Testis (tissue), 2 donors: ENCODE measurements at regions not wholly inside any gene's neighbourhood (a gene's known extent, or its start where the extent isn't known, plus 50 kb on each side); places are given as distances from the start of the nearest gene placed in this dataset.

Experiments used
- DNase-seq: peaks from one replicate; pipeline ENCODE4 v3.0.0-alpha.2; 2019
- H3K27ac ChIP-seq, 2 donors: fragments of 200-600 bp; sonication (generic); one replicate each; pipeline ENCODE4 v1.5.1; 2019
- H3K27me3 ChIP-seq: fragments of 200-600 bp; sonication (generic); one replicate; pipeline ENCODE4 v1.5.1; 2019
- H3K36me3 ChIP-seq: fragments of 200-600 bp; sonication (generic); one replicate; pipeline ENCODE4 v1.5.1; 2017; ENCODE audit warnings: low read depth; ENCODE audit errors: missing control alignments
- H3K4me1 ChIP-seq: fragments of 200-600 bp; sonication (generic); one replicate; pipeline ENCODE4 v1.5.1; 2019
- H3K4me3 ChIP-seq, 2 donors: fragments of 200-600 bp; sonication (generic); one replicate each; pipeline ENCODE4 v1.5.1; 2017 to 2019
- H3K9me3 ChIP-seq: fragments of 200-600 bp; sonication (generic); one replicate; pipeline ENCODE4 v1.5.1; 2017
- CTCF ChIP-seq, 3 experiments: fragments of 450-650 bp in 2 of 3; fragments of 200-600 bp in 1 of 3; sonication (generic) in 1 of 3; IDR thresholded peaks; one replicate each; pipeline ENCODE4 v1.5.1; 2016 to 2019; ENCODE audit warnings: antibody characterized with exemption in 3 of 3, mild to moderate bottlenecking in 2 of 3, moderate library complexity in 1 of 3
- POLR2A ChIP-seq: fragments of 450-650 bp; IDR thresholded peaks from one replicate; pipeline ENCODE4 v1.6.1; 2017; ENCODE audit warnings: antibody characterized with exemption, mild to moderate bottlenecking, moderate library complexity
- WGBS, 2 donors: methylation state at CpG; one replicate each; pipeline ENCODE4 v1.1.5; 2018; 5-methylcytosine and 5-hydroxymethylcytosine counted together
- intact Hi-C: fragments of 100-400 bp; cut with DNase I; formaldehyde crosslinking; loops from one replicate; pipeline ENCODE4 v1.15.1; 2023; ENCODE audit warnings: low total_unique reads

DNA sequence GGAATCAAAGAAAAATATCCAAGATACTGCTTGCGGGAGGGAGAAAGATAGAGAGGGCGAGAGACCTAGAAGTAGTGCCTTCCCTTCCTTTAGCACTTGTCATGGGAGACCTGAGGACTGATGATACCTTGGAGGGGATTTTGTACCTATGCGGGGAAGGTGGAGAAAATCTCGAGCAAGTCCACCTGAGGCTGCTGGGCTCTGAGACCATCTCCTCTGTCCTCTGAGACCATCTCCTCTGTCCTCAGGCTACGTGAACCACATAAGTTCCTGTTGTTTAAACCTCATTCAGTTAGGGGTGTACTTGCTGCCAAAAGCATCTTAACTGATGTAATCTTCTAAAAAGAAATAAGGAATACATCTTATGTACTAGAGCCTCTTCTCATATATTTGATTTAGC lies 164.9 kb downstream of the NR2F2 start:
- Histone ChIP-seq H3K27ac (no peak overlapping the region), H3K9me3 (no peaks in the 10 kb centered on the region), H3K4me3 (no peak overlapping the region), H3K4me1 (no peaks in the 10 kb centered on the region), H3K36me3 (no peaks in the 10 kb centered on the region), H3K27me3 (no peaks in the 10 kb centered on the region)
- DNase-seq, result no peak
- whole genome bisulfite sequencing, 2 donors, result 92 to 95% methylated on average over 5 of the region's 5 CpGs
- TF ChIP-seq POLR2A (no peak), CTCF (IDR thresholded peaks at IDR 0.05) (no peak)
- intact Hi-C loops, result no loop called here

DNA sequence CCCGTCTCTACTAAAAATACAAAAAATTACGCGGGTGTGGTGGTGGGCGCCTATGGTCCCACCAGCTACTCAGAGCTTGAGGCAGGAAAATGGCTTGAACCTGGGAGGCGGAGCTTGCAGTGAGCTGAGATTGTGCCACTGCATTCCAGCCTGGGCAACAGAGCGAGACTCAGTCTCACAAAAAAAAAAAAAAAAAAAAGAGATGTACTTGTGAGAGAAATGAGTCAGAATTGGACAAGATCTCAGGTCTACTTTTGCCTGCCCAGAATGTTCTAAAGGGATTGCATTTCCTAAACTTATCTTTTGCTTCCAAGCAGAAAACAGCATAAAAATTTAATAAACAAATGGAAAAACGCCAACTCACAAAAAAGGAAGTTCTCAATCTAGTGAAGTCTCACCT lies 167.5 kb downstream of the NR2F2 start:
- H3K27me3 ChIP-seq, result no peaks in the 10 kb centered on the region
- H3K4me1 ChIP-seq, result no peaks in the 10 kb centered on the region
- 87 to 94% methylated on average over 7 of the region's 7 CpGs for WGBS, 2 donors
- intact Hi-C loops, result no loop called here
- no peak overlapping the region for H3K4me3 ChIP-seq
- no peaks in the 10 kb centered on the region for H3K36me3 ChIP-seq
- no peak overlapping the region for H3K27ac ChIP-seq
- DNase-seq, result no peak
- no peaks in the 10 kb centered on the region for H3K9me3 ChIP-seq
- TF ChIP-seq POLR2A (no peak), CTCF (IDR thresholded peaks at IDR 0.05) (no peak)

DNA sequence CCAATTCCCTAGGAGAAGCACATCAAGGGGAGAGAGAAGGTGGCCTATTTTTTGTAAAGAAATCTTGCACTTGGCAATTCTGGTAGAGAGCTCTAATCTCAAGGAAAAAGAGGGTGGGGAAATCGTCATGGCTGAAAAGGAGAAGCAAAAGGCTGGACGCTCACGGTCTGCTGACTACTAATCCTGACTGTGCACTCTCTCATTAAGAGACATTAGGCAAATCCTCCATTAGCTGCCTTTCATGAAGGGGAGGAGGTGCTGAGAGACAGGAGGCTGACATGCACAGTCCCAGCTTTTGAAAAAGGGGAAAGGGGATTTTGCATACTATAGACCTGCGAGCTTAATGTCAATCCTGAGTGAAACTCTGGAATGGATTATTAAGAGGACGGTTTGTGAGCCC lies 170.0 kb downstream of the NR2F2 start:
- H3K4me1 ChIP-seq, result no peaks in the 10 kb centered on the region
- WGBS, 2 donors, result 83 to 90% methylated on average over 5 of the region's 5 CpGs
- H3K27me3 ChIP-seq, result no peaks in the 10 kb centered on the region
- TF ChIP-seq CTCF (IDR thresholded peaks at IDR 0.05) (no peak), POLR2A (no peak)
- H3K27ac ChIP-seq, result no peak overlapping the region
- intact Hi-C loops, result no loop called here
- H3K36me3 ChIP-seq, result no peaks in the 10 kb centered on the region
- no peaks in the 10 kb centered on the region for H3K9me3 ChIP-seq
- DNase-seq, result no peak
- H3K4me3 ChIP-seq, result no peak overlapping the region

- Histone ChIP-seq H3K4me3 (no peak overlapping the region), H3K27me3 (no peaks in the 10 kb centered on the region), H3K4me1 (no peaks in the 10 kb centered on the region), H3K27ac (no peak overlapping the region), H3K9me3 (no peaks in the 10 kb centered on the region), H3K36me3 (no peaks in the 10 kb centered on the region)
- intact Hi-C loops, result no loop called here
- TF ChIP-seq POLR2A, result no peak
- no peak for TF ChIP-seq CTCF (IDR thresholded peaks at IDR 0.05)
- no peak for DNase-seq
- 58 to 88% methylated on average over 1 of the region's 1 CpG for WGBS, 2 donors
Observed at GRCh38 chr15:96501362-96501761, 170.9 kb downstream of the NR2F2 start.

GRCh38 chr15:96502196-96502595 lies 171.7 kb downstream of the NR2F2 start:
- Histone ChIP-seq H3K27me3 (no peaks in the 10 kb centered on the region), H3K4me1 (no peaks in the 10 kb centered on the region), H3K9me3 (no peaks in the 10 kb centered on the region), H3K27ac (no peak overlapping the region), H3K36me3 (no peaks in the 10 kb centered on the region), H3K4me3 (no peak overlapping the region)
- intact Hi-C loops, result no loop called here
- no peak for TF ChIP-seq POLR2A
- no peak for TF ChIP-seq CTCF (IDR thresholded peaks at IDR 0.05)
- WGBS, 2 donors, result 91 to 93% methylated on average over 4 of the region's 4 CpGs
- DNase-seq, result no peak
